ENCODE measurements at regions not wholly inside any gene's neighbourhood (a gene's known extent, or its start where the extent isn't known, plus 50 kb on each side); places are given as distances from the start of the nearest gene placed in this dataset.

- no peak for DNase-seq (ENCODE audit: low read depth)
These were observed 890.1 kb downstream of the GALC start for GRCh38 chr14:87102811-87103378.

- DNase-seq (ENCODE audit: low read depth): no peak
These were observed 896.0 kb downstream of the GALC start for GRCh38 chr14:87097015-87097414.

- no peak for DNase-seq (ENCODE audit: low read depth)
These were observed 898.1 kb downstream of the GALC start for GRCh38 chr14:87094913-87095312.

- DNase-seq (ENCODE audit: low read depth): no peak
These were observed 904.4 kb downstream of the GALC start for GRCh38 chr14:87088588-87088987.

GRCh38 chr14:87087881-87088280, 905.1 kb downstream of the GALC start:
- DNase-seq (ENCODE audit: low read depth): no peak

GRCh38 chr14:87084908-87085307, 908.1 kb downstream of the GALC start:
- DNase-seq (ENCODE audit: low read depth): no peak

GRCh38 chr14:87082917-87083316, 910.1 kb downstream of the GALC start:
- no peak for DNase-seq (ENCODE audit: low read depth)

GRCh38 chr14:87081004-87081403, 912.0 kb downstream of the GALC start:
- DNase-seq (ENCODE audit: low read depth): no peak

GRCh38 chr14:87080146-87080545, 912.8 kb downstream of the GALC start:
- no peak for DNase-seq (ENCODE audit: low read depth)

- DNase-seq (ENCODE audit: low read depth): no peak
These were observed 913.6 kb downstream of the GALC start for GRCh38 chr14:87079416-87079815.

GRCh38 chr14:87076922-87077321, 916.1 kb downstream of the GALC start:
- no peak for DNase-seq (ENCODE audit: low read depth)

- DNase-seq (ENCODE audit: low read depth): no peak
These were observed 916.8 kb downstream of the GALC start for GRCh38 chr14:87076146-87076545.

GRCh38 chr14:87073880-87074570, 919.0 kb downstream of the GALC start:
- no peak for DNase-seq (ENCODE audit: low read depth)

- DNase-seq (ENCODE audit: low read depth): no peak
These were observed 925.4 kb downstream of the GALC start for GRCh38 chr14:87067591-87067990.

- no peak for DNase-seq (ENCODE audit: low read depth)
These were observed 925.9 kb downstream of the GALC start for GRCh38 chr14:87067061-87067460.

GRCh38 chr14:87066221-87066817, 926.7 kb downstream of the GALC start:
- DNase-seq (ENCODE audit: low read depth): no peak

GRCh38 chr14:87065366-87065765, 927.6 kb downstream of the GALC start:
- DNase-seq (ENCODE audit: low read depth): no peak

GRCh38 chr14:87063181-87063580, 929.8 kb downstream of the GALC start:
- no peak for DNase-seq (ENCODE audit: low read depth)

- DNase-seq (ENCODE audit: low read depth): no peak
These were observed 932.6 kb downstream of the GALC start for GRCh38 chr14:87060405-87060804.

GRCh38 chr14:87059060-87059839, 933.7 kb downstream of the GALC start:
- DNase-seq (ENCODE audit: low read depth): no peak

- DNase-seq (ENCODE audit: low read depth): no peak
These were observed 938.0 kb downstream of the GALC start for GRCh38 chr14:87055007-87055406.

GRCh38 chr14:87052646-87053225, 940.2 kb downstream of the GALC start:
- no peak for DNase-seq (ENCODE audit: low read depth)

- DNase-seq (ENCODE audit: low read depth): no peak
These were observed 942.6 kb downstream of the GALC start for GRCh38 chr14:87050421-87050820.

All from amniotic epithelial cell (primary cell).